ENCODE measurements at regions not wholly inside any gene's neighbourhood (a gene's known extent, or its start where the extent isn't known, plus 50 kb on each side); places are given as distances from the start of the nearest gene placed in this dataset.

- Histone ChIP-seq H3K4me1 (no peaks in the 10 kb centered on the region), H3K4me3 (no peak overlapping the region), H3K4me2 (no peak overlapping the region), H3K27ac (no peak overlapping the region), H3K9me3 (no peaks in the 10 kb centered on the region)
- no peak for FAIRE-seq
- no peak for DNase-seq (ENCODE audit: low read depth in 1 of 2, low spot score in 1 of 2)
- POLR2A ChIA-PET, result no interaction called here
- no peak for TF ChIP-seq CTCF (IDR thresholded peaks at IDR 0.05)
- TF ChIP-seq, protein P1, sequence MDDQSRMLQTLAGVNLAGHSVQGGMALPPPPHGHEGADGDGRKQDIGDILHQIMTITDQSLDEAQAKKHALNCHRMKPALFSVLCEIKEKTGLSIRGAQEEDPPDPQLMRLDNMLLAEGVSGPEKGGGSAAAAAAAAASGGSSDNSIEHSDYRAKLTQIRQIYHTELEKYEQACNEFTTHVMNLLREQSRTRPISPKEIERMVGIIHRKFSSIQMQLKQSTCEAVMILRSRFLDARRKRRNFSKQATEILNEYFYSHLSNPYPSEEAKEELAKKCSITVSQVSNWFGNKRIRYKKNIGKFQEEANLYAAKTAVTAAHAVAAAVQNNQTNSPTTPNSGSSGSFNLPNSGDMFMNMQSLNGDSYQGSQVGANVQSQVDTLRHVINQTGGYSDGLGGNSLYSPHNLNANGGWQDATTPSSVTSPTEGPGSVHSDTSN (IDR thresholded peaks at IDR 0.05), result no peak
- no peak for TF ChIP-seq EHMT2 (IDR thresholded peaks at IDR 0.05; ENCODE audit: low read depth)
- no peak for TF ChIP-seq ESRRA (IDR thresholded peaks at IDR 0.05; ENCODE audit: borderline replicate concordance, low read length)
- TF ChIP-seq TP53 (CRISPR knock-in tag; IDR thresholded peaks at IDR 0.05), result no peak
- no peak for TF ChIP-seq RFX5 (IDR thresholded peaks at IDR 0.05)
- TF ChIP-seq ZNF302 (CRISPR knock-in tag; IDR thresholded peaks at IDR 0.05), result no peak
- TF ChIP-seq CEBPB (IDR thresholded peaks at IDR 0.05), result no peak
- TF ChIP-seq TFCP2L1 (CRISPR knock-in tag; IDR thresholded peaks at IDR 0.05), result no peak
- no peak for TF ChIP-seq CHD2 (IDR thresholded peaks at IDR 0.05; ENCODE audit: low read length, partially characterized antibody)
- no peak for TF ChIP-seq KDM5A (IDR thresholded peaks at IDR 0.05)
- no peak for TF ChIP-seq CBX2 (IDR thresholded peaks at IDR 0.05; ENCODE audit: borderline replicate concordance, low read depth)
- TF ChIP-seq, protein P2, sequence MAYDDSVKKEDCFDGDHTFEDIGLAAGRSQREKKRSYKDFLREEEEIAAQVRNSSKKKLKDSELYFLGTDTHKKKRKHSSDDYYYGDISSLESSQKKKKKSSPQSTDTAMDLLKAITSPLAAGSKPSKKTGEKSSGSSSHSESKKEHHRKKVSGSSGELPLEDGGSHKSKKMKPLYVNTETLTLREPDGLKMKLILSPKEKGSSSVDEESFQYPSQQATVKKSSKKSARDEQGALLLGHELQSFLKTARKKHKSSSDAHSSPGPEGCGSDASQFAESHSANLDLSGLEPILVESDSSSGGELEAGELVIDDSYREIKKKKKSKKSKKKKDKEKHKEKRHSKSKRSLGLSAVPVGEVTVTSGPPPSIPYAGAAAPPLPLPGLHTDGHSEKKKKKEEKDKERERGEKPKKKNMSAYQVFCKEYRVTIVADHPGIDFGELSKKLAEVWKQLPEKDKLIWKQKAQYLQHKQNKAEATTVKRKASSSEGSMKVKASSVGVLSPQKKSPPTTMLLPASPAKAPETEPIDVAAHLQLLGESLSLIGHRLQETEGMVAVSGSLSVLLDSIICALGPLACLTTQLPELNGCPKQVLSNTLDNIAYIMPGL (CRISPR knock-in tag; IDR thresholded peaks at IDR 0.05; ENCODE audit: borderline replicate concordance), result no peak
- TF ChIP-seq MAFK (IDR thresholded peaks at IDR 0.05; ENCODE audit: partially characterized antibody), result no peak
- no peak for TF ChIP-seq NR3C1 (IDR thresholded peaks at IDR 0.05)
- CTCF ChIA-PET, result no interaction called here
- 60% methylated on average over 3 of the region's 3 CpGs for WGBS (ENCODE audit: missing lambda C conversion rate)
- no peak for ATAC-seq
Observed at GRCh38 chr13:89688918-89689317, 1658.6 kb upstream of the MIR17HG start.

- Histone ChIP-seq H3K4me1 (no peaks in the 10 kb centered on the region), H3K4me2 (no peak overlapping the region), H3K4me3 (no peak overlapping the region), H3K9me3 (no peaks in the 10 kb centered on the region), H3K27ac (no peak overlapping the region)
- ChIA-PET CTCF (interaction anchor here (0.6 to 2.2 kb wide), 4 partner anchors 11 to 1325 kb away, joined by 3 to 8 read pairs (median 3); no protein-coding TSS in a partner anchor), POLR2A (no interaction called here)
- DNase-seq (ENCODE audit: low read depth in 1 of 2, low spot score in 1 of 2) (no peak), FAIRE-seq (no peak), ATAC-seq (no peak)
- TF ChIP-seq SREBF2 (IDR thresholded peaks at IDR 0.05) (no peak), TP53 (CRISPR knock-in tag; IDR thresholded peaks at IDR 0.05) (no peak), HEYL (CRISPR knock-in tag; IDR thresholded peaks at IDR 0.05) (no peak), JUN (IDR thresholded peaks at IDR 0.05) (no peak), ZSCAN20 (CRISPR knock-in tag; IDR thresholded peaks at IDR 0.05) (no peak), BHLHE40 (IDR thresholded peaks at IDR 0.05; ENCODE audit: low read depth, low read length) (no peak), RCOR1 (IDR thresholded peaks at IDR 0.05; ENCODE audit: low read depth, low read length) (no peak), KDM1A (IDR thresholded peaks at IDR 0.05; ENCODE audit: low read depth) (no peak)
- WGBS (ENCODE audit: missing lambda C conversion rate), result 76% methylated on average over 1 of the region's 1 CpG
Observed at GRCh38 chr13:89694451-89694850, 1653.0 kb upstream of the MIR17HG start.
